Neural cell (in vitro differentiated cells): ENCODE measurements at regions not wholly inside any gene's neighbourhood (a gene's known extent, or its start where the extent isn't known, plus 50 kb on each side); places are given as distances from the start of the nearest gene placed in this dataset.

Experiments used
- H2AFZ ChIP-seq: fragments of 200-600, 300-800 bp; sonication (generic), shearing (Covaris generic); 2 replicates; pipeline ENCODE4 v1.6.0; 2014; ENCODE audit warnings: low read depth, mild to moderate bottlenecking, antibody characterized with exemption, low read length, moderate library complexity
- H3F3A ChIP-seq: fragments of 200-600 bp; shearing (Covaris generic); 2 replicates; pipeline ENCODE4 v1.6.1; 2016; ENCODE audit warnings: mild to moderate bottlenecking, moderate library complexity, mixed read lengths, antibody characterized with exemption, low read length; ENCODE audit not compliant: insufficient read depth, poor library complexity, severe bottlenecking
- H3K27ac ChIP-seq: fragments of 200-600, 300-800 bp; sonication (generic), shearing (Covaris generic); 2 replicates; pipeline ENCODE4 v1.5.1; 2014; ENCODE audit warnings: mild to moderate bottlenecking, low read length, moderate library complexity
- H3K27me3 ChIP-seq: fragments of 300-800, 200-600 bp; sonication (generic), shearing (Covaris generic); 2 replicates; pipeline ENCODE4 v1.6.0; 2014; ENCODE audit warnings: mild to moderate bottlenecking, low read depth, low read length, moderate library complexity; ENCODE audit not compliant: insufficient read depth
- H3K36me3 ChIP-seq: fragments of 300-800, 200-600 bp; sonication (generic), shearing (Covaris generic); 2 replicates; pipeline ENCODE4 v1.5.1; 2014; ENCODE audit warnings: mild to moderate bottlenecking, antibody characterized with exemption, low read length, moderate library complexity; ENCODE audit not compliant: insufficient read depth
- H3K4me2 ChIP-seq: fragments of 300-800, 200-600 bp; sonication (generic), shearing (Covaris generic); 2 replicates; pipeline ENCODE4 v1.6.0; 2014; ENCODE audit warnings: mild to moderate bottlenecking, low read length
- H3K4me3 ChIP-seq: fragments of 300-800, 200-600 bp; sonication (generic), shearing (Covaris generic); 2 replicates; pipeline ENCODE4 v1.5.1; 2014; ENCODE audit warnings: mild to moderate bottlenecking, low read length, moderate library complexity
- H3K79me2 ChIP-seq: fragments of 200-600 bp; shearing (Covaris generic); replicated peaks from 2 replicates; pipeline ENCODE4 v1.6.0; 2014; ENCODE audit warnings: mild to moderate bottlenecking, low read length, moderate library complexity; ENCODE audit not compliant: insufficient read depth
- H3K9ac ChIP-seq: fragments of 300-800, 200-600 bp; sonication (generic), shearing (Covaris generic); 2 replicates; pipeline ENCODE4 v1.6.1; 2016; ENCODE audit warnings: mild to moderate bottlenecking, low read length, mixed read lengths
- H3K9me2 ChIP-seq: fragments of 200-600 bp; shearing (Covaris generic); 2 replicates; pipeline ENCODE4 v1.6.1; 2016; ENCODE audit warnings: mild to moderate bottlenecking, low read length, mixed read lengths; ENCODE audit not compliant: insufficient read depth
- H3K9me3 ChIP-seq: fragments of 200-600, 300-800 bp; sonication (generic), shearing (Covaris generic); 2 replicates; pipeline ENCODE4 v1.6.1; 2016; ENCODE audit warnings: mild to moderate bottlenecking, mixed run types, low read length, moderate library complexity, mixed read lengths
- H4K20me1 ChIP-seq: fragments of 200-600 bp; shearing (Covaris generic); 2 replicates; pipeline ENCODE4 v1.6.1; 2016; ENCODE audit warnings: mild to moderate bottlenecking, mixed run types; ENCODE audit not compliant: insufficient read depth
- CTCF ChIP-seq: fragments of 450-650 bp; IDR thresholded peaks from 2 replicates; pipeline ENCODE4 v1.5.1; 2014; ENCODE audit warnings: antibody characterized with exemption, mild to moderate bottlenecking, moderate library complexity; ENCODE audit not compliant: poor library complexity, severe bottlenecking
- EP300 ChIP-seq: fragments of 450-650 bp; conservative IDR thresholded peaks from 2 replicates; pipeline ENCODE4 v1.6.1; 2014; ENCODE audit warnings: antibody characterized with exemption, mild to moderate bottlenecking, moderate library complexity; ENCODE audit not compliant: poor library complexity, severe bottlenecking
- EZH2 ChIP-seq: fragments of 200-600, 300-800 bp; shearing (Covaris generic), sonication (generic); IDR thresholded peaks from 2 replicates; pipeline ENCODE4 v1.6.1; 2014; ENCODE audit warnings: antibody characterized with exemption, low read length, borderline replicate concordance, mild to moderate bottlenecking; ENCODE audit not compliant: insufficient read depth, poor library complexity, severe bottlenecking
- MXI1 ChIP-seq: fragments of 450-650 bp; conservative IDR thresholded peaks from 2 replicates; pipeline ENCODE4 v1.6.1; 2014; ENCODE audit warnings: antibody characterized with exemption, mild to moderate bottlenecking; ENCODE audit not compliant: poor library complexity, severe bottlenecking
- POLR2AphosphoS5 ChIP-seq: IDR thresholded peaks from 2 replicates; pipeline ENCODE4 v1.6.1; 2012
- RAD21 ChIP-seq: fragments of 450-650 bp; conservative IDR thresholded peaks from 2 replicates; pipeline ENCODE4 v1.6.1; 2014; ENCODE audit warnings: antibody characterized with exemption, mild to moderate bottlenecking, moderate library complexity
- REST ChIP-seq: IDR thresholded peaks from 2 replicates; pipeline ENCODE4 v1.6.1; 2012; ENCODE audit warnings: borderline replicate concordance
- SMC3 ChIP-seq: fragments of 450-650 bp; conservative IDR thresholded peaks from 2 replicates; pipeline ENCODE4 v1.6.1; 2014; ENCODE audit warnings: antibody characterized with exemption, mild to moderate bottlenecking, moderate library complexity; ENCODE audit not compliant: poor library complexity
- TAF1 ChIP-seq: IDR thresholded peaks from 2 replicates; pipeline ENCODE4 v1.6.1; 2012; ENCODE audit warnings: low read depth

GRCh38 chr4:127236889-127237288, 395.9 kb upstream of the INTU start:
- H3K9ac ChIP-seq = no peak overlapping the region
- H3K36me3 ChIP-seq = no peaks in the 10 kb centered on the region
- H3K4me2 ChIP-seq = no peak overlapping the region
- no peaks in the 10 kb centered on the region for H4K20me1 ChIP-seq
- H3K27ac ChIP-seq = no peak overlapping the region
- H3F3A ChIP-seq = no peaks in the 10 kb centered on the region
- no peaks in the 10 kb centered on the region for H3K9me3 ChIP-seq
- no peak for TF ChIP-seq MXI1
- TF ChIP-seq CTCF = no peak
- no peak for TF ChIP-seq RAD21
- TF ChIP-seq REST = no peak
- TF ChIP-seq POLR2AphosphoS5 = no peak
- TF ChIP-seq EZH2 = no peak
- no peak for TF ChIP-seq SMC3
- no peak for TF ChIP-seq EP300
- TF ChIP-seq TAF1 = no peak
- H3K9me2 ChIP-seq = no peaks in the 10 kb centered on the region
- no peak overlapping the region for H3K4me3 ChIP-seq
- H3K27me3 ChIP-seq = no peaks in the 10 kb centered on the region
- H3K79me2 ChIP-seq = no peaks in the 10 kb centered on the region
- no peak overlapping the region for H2AFZ ChIP-seq

- TF ChIP-seq RAD21 (no peak), REST (no peak), CTCF (no peak)
These were observed 395.2 kb upstream of the INTU start for GRCh38 chr4:127237581-127237980.

More at GRCh38 chr4:127237581-127237980, 395.2 kb upstream of the INTU start:
- no peaks in the 10 kb centered on the region for H4K20me1 ChIP-seq
- no peak overlapping the region for H3K4me2 ChIP-seq
- no peak overlapping the region for H3K4me3 ChIP-seq
- H2AFZ ChIP-seq = no peak overlapping the region
- H3K27ac ChIP-seq = no peak overlapping the region
- H3K9me2 ChIP-seq = no peaks in the 10 kb centered on the region
- no peaks in the 10 kb centered on the region for H3F3A ChIP-seq
- H3K9me3 ChIP-seq = no peaks in the 10 kb centered on the region
- H3K36me3 ChIP-seq = no peaks in the 10 kb centered on the region
- no peak overlapping the region for H3K9ac ChIP-seq
- no peaks in the 10 kb centered on the region for H3K27me3 ChIP-seq
- no peaks in the 10 kb centered on the region for H3K79me2 ChIP-seq
